ENCODE measurements at regions not wholly inside any gene's neighbourhood (a gene's known extent, or its start where the extent isn't known, plus 50 kb on each side); places are given as distances from the start of the nearest gene placed in this dataset.
"Not testable (repeated sequence)": the region's sequence is repeated elsewhere in the genome, so short reads cannot be mapped to it uniquely, and the experiment has no call there.

DNA sequence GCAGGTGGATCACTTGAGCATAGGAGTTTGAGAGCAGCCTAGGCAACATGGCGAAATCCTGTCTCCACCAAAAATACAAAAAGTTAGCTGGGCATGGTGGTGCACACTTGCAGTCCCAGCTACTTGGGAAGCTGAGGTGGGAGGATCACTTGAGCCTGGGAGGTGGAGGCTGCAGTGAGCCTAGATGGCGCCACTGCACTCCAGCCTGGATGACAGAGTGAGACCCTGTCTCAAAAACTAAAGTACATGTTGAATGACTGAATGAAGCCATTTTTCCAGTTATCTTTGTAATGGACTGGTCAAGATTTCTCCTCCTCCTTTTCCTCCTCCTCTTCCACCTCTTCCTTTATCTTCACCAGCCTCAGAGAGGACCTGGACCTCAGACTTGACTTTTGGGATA lies 272.0 kb downstream of the SMAD2 start:
- DNase-seq, result no peak

DNA sequence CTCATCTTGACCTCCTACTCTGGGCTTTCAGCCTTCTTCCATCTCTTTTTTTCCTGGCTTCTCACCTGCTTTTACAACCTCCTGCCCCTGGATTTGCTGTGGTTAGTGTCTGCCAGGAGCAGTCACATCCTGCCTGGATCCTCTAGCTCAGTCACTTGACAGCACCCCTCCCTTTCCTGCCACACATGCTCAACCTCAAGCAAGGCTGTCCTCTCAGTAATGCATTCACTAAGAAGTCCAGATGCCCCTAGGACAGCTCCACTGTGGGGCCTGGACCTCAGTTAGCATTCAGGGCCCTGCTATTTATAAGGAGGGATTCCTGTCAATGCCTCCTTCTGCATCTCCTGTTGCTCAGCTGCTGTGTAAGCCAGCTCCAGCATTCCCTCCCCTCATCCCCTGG lies 275.5 kb downstream of the SMAD2 start:
- no peak for DNase-seq

DNA sequence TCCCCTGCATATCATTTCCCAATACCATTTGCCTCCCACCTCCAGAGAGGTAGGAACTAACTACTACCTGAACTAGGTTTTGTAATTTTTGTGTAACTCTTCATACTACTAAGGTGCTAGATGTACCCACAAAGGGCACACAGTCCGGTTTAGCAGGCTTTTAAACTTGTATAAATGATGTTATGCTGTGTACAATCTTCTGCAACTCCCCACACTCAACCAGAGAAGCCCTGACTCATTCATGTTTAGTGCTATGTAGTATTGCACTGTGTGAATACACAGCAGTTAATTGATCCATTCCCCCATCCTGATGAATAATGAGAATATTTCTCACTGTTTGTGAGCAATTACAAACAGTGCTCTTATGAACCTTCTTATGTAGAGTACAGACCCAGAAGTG lies 285.6 kb downstream of the SMAD2 start:
- no peak for DNase-seq

DNA sequence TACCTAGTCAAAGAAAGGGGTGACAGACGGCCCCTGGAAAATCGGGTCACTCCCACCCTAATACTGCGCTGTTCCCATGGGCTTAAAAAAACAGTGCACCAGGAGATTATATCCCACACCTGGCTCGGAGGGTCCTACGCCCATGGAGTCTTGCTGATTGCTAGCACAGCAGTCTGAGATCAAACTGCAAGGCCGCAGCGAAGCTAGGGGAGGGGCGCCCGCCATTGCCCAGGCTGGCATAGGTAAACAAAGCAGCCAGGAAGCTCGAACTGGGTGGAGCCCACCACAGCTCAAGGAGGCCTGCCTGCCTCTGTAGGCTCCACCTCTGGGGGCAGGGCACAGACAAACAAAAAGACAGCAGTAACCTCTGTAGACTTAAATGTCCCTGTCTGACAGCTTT lies 292.9 kb downstream of the SMAD2 start:
- DNase-seq, result not testable (repeated sequence)

DNA sequence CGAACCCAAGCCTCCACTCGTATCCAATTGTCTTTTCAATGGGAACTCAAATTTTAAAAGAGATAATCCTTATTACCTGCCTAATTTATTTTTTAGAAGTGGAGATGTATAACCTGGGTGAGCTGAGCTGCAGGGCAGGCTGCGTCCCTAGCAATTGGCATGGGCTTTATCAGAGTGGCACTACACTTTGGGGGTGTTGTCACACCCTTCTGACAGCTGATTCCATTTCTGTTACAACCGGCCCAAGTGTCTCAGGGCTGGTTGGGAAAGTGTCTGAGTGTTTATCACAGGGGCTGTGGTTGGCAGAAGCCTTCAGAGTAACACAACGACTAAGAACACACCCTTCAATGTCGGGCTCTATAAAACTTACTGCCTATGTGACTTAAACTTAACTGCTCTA lies 295.0 kb downstream of the SMAD2 start:
- DNase-seq, result no peak

DNA sequence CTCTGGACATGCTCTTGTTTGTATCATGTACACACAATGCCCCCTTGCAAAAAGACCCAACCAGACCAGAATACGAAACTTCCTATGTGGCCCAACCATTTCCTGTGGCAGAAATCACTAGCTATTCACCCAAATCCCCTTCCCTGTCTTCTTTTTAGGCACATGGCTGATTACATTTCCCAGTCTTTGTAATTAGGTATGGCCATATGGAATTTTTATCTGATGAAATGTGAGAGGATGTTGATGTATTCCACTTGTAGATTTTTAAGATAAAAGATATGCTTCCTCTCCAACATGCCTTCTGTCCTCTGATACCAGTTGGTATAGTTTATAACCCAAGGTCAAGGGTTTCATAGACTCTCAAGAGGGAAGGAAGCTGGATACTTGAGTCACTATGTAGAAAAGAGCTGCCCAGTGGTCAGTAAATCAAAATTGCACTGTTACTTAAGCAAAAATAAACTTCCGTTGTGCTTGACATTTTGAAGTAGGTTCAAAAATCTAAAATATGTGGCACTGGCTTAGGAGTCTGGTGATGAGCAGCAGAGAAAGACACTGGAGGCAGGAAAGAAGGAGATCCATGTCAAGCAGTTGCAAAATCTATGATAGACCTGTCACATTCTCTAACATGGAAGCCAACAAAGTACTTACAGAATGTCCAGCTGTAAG lies 297.4 kb downstream of the SMAD2 start:
- DNase-seq, result no peak

DNA sequence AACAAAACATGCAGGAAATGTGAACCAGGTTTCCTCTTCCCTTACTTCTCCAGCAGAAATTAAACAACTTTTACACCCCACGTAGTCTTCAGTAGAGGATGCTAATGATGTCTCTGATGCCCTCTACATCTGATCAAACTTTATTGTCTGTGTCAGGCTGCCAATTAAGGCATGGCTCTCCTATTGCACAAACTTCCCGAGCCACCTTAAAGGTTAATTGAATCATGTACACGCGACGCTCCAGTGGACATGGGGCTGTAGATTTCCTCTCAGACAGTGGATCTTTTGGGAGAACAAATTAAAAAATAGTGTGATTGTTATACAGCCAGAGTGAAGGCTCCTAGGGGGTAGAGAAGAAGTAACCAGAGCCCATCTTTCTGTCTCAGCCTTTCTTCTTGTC lies 301.6 kb downstream of the SMAD2 start:
- no peak for DNase-seq

DNA sequence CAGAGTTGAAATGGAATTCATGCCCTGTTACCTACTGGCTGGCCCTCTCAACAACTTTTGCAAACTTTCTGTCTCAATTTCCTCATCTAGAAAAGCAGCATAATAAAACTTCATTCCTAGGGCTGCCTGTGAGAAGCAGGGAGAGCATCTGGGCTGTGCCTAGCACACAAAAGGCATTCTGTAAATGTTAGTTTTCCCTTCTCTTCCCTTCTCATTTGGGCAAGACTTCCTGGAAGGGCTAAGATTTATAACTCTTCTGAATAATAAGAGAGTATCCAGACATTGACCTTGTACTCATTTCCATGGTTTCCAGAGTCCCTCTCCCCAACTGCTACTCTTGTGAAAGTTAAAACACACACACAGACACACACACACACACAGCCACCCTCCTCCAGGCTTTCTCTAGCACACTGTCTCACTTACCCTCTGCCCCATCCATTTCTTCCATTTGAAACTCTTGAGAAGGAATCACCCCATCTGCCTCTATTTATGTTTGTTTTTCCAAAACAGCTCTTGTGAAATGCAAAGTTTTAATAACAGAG lies 302.1 kb downstream of the SMAD2 start:
- no peak for DNase-seq

DNA sequence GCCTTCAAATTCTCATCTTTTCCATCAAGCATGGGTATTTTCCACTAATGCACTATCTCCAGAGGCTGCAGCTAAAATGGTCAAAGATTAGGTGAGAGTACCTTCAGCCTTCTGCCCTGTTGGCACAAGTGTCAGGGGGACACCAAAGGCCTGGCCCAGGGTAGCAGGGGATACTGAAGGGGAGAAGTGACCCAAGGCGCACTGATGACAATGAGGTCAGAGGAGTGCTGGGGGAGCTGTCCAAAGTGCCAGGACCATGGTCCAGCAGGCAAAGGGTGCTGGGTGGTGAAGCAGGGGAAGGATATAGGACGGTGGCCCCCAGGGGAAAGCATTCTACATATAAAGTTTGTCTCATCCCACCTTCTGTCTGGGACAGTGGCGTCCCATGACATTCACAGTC lies 303.4 kb downstream of the SMAD2 start:
- DNase-seq, result no peak

DNA sequence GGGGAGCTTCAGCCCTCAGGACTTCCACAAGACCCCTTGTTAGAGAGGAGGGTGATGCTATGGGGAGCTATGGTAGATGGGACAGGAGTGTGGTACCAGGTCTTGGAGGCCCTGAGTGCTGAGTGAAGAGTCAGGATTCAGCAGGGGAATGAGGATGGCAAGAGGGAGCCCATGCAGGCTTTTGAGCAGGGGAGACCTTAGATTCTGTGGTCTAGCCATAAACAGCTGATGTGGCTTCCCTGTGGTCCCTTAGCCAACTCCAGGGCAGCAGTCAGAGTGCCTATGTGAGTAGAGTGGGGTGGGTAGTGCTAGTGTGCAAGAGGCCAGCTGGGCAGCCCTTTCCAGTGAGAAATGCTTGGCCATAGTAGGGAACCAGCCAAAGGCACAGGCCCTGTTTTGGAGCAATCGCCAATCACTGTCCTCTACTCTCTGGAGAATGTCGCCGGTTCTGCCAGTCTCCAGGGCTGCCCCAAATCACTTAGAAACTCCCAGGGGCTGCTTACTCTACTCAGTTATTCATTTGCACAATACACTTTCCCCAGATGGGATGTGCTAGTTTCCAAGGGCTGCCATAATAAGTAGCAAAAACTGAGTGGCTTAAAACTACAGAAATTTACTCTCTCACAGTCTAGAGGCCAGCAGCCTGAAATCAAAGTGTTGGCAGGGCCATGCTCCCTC lies 310.5 kb downstream of the SMAD2 start:
- no peak for DNase-seq

DNA sequence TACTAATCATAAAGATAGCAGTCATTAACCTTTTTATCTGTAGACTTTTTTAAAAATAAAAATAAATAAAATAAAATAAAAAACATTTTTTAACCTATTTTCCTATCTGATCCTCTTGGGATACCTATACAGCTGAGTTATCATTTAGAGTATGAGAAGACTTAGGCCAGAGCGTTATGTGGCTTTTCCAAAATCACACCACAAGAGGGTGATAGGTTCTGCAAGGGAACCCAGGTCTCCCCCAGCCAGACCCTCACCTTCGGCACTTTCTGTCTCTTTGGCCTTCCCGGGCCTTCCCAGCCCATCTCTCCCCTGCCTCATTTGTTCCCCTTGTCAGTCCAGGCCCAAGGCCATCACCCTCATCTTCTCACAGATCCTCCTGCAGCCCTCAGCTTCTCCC lies 311.7 kb downstream of the SMAD2 start:
- no peak for DNase-seq

DNA sequence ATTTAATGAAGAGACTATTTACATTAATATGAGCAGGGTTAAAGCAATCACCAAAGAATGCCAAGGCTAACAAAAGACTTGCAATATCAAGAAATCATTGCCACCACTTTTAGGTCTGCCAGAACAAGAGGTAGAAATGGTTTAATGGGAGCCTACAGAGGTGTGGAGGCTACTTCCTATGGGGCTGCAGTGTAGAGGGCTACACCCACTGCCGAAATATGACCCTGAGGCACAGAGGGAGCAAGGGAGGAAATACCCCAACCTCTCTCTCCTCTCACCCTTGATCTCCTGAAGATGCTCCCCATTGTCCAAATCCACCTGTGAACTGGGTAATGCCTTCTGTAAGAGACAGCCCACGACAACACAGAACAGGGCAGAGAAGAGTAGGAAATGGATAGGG lies 315.4 kb downstream of the SMAD2 start:
- DNase-seq, result no peak

DNA sequence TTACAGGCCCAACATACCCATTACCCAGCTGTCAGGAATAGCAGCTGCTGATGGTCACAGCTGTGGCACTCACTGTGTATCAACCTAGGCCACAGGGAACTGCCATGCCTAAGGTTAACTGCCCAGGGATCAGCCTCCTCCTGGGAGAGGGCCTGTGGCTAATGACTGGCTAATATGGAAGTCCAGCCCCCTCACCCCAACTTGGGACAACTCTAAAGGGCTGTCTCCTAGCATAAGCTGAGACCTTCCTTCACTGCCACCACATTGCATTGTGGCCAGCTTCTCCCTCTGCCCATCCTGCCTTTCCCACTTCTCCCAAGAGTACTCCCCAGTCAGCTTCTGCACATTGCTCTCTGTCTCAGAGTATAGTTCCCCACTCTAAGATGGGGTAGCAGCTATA lies 316.5 kb downstream of the SMAD2 start:
- no peak for DNase-seq

DNA sequence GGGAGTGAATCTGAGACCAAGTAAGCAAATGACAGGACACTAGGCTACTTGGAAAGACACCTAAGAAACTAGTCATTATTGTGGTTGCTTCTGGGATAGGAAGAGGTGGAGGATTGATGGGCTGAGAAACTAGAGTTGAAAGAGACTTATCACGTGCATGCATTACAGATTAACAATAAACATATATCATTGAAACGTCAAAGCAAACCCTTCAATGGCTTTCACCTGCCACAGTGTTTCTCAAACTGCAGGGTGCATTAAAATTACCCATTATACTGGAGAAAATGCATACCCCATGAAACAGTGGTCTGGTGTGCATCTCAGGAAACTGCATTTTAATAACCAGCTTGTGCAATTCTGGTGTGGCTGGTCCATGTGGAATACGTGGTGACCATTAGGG lies 318.8 kb downstream of the SMAD2 start:
- DNase-seq, result no peak

DNA sequence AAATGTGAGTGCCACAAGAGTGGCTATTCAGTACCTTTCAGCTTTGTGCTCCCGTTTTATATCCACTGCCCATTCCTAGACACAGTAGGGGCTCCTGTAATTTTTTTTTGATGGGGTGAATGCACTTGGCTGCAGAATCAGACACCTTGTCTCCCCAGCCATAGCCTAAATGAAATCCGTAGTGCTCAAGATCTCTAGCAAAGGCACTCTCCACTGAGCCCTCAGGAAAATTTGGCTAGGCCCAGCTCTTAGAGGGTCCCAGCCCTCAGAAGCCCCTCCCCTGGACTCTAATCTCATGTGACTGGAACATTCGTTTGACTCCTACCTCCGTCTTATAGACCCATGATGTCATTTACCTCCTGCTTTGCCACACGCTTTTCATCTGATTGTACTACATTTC lies 323.9 kb downstream of the SMAD2 start:
- no peak for DNase-seq

DNA sequence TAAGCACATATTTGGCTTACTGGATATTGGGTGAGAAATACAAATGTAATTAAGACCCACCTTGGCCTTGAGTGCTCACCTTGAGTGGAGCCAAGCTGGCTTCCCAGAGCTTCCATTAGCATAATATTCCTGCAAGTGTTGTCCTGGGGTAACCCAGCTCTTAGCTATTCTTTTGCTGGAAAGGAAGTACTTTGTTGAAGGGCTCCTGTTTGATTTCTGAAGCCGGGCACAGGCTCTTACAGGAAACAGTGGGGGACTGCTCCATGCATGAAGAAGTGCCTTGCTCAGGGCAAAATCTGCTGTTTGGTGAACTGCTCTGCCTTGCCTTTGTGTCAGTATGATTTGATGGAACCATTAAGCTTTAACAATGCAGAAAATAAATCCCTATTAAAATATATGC lies 325.4 kb downstream of the SMAD2 start:
- no peak for DNase-seq

DNA sequence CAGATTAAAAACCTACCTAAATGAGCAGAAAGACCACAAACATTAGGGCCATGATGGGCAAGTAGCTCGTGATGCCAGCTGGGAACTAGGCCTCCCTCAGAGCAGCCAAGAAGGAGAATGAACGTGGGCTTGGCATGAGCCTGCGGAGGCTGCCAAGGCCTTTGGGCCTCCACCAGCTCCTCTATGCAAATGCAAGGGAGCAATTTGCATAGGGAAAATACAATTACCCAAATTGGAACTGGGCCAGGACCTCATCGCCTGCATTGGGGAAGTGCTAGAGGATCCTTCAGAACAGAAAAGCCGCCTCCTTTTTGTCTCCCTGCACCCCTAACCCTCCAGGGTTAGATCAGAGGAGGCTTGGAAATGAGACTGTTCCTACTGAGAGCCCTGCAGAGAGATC lies 326.4 kb downstream of the SMAD2 start:
- no peak for DNase-seq

DNA sequence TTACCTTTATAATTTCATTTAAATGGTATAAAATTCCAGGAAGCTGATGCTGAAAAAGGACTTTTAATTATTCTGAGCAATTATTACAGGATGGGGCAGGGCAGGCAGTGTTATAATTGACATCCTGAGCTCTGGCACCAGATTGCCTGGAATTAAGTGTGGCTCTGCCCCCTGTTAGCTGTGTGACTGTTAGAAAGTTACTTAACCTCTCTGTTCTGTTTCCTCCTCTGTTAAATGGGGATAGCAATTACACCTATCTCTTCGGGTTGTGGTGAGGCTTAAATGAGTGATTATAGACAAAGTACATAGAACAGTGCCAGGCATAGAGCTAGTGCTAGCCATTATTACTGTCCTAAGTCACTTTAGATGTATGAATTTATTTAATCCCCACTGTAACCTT lies 327.3 kb downstream of the SMAD2 start:
- no peak for DNase-seq

DNA sequence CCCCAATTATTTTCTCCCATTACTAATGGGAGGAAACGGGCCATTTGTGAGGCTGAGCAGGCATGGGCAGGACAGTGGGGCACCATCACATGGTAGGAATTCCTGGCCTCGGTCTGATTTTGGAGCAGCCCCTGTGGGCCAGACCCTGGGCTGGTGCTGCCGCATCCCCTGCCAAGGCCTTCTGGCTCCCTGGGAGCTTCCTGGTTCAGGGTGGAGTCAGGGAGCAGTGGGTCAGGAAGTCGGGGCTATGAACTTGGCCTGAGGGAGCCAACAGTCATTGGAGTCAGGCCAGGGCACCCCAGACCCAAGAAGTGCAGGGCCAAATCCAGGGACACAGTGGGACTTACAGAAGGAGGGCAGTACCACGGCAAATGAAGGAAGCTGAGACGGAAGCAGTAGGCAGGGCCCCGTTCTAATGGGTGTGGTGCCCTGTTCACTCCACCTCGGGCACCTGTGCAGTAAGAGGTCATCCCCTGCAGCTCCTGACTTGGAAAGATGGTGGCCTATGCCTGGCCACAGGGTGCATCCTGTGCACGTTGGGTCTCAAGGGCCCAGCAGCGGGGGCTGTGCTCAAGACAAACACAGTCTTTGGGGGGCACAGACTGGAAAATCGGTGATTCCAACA lies 328.1 kb downstream of the SMAD2 start:
- no peak for DNase-seq

DNA sequence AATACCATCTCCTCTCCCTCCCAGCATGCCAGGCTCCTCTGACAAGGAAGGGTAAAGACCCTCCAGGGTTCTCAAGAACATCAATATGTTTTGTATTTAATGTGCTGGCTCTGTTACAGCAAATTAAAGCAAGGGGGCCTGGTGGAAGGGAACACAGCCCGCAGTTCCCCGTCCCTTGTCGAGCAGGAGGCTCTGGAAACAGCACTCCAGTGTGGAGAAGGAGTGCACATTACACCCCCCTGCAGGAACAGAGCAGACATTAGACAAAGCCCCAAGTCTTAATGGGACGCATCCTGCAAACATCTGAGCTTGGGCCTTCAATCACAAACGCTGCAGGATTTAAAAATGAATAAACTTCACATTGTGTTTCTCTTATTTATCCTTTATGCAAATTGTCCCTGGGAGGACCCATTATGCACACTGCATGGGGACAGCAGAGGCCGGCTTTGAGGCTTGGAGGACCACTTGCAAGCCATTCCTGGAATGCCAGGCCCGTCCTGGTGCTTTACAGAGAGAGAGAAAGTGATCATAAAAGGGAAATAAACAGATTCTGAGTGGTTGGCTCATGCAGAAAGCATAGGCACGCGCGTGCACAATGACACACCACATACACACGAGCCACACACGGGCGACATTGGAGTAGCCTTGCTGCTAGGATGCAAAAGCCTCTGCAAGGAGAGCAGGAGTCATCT lies 328.7 kb downstream of the SMAD2 start:
- no peak for DNase-seq

DNA sequence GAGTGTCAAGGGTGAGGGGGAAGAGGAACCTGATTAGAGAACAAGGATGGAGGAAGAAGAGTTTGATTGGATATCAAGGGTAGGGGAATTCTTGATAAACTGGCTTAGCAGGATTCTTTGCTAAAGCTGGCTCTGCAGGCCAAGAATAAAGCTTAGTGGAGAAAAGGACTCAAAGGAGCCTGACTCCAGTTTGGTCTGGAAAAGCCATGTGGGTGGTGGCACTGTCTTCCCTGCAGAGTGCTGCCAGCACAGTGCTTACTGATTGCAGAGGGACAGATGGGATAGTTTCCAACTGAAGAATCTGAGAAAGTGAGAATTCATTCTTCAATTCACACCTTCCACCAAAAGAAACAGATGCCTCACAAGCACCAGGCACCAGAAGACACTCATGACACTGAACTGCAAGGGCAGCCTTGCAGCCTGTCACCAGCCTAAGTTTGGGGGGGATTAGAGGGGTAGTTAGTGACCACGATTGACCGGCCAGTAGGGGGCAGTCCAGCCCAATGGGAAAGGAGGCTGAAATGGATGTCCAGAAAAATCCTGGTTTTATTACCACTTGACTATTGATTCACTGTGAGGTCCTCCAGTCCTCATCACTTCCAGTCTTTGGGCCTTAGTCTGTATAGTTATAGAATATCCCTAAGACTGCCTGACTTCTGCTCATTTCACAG lies 334.5 kb downstream of the SMAD2 start:
- DNase-seq, result peak; percentile 8

DNA sequence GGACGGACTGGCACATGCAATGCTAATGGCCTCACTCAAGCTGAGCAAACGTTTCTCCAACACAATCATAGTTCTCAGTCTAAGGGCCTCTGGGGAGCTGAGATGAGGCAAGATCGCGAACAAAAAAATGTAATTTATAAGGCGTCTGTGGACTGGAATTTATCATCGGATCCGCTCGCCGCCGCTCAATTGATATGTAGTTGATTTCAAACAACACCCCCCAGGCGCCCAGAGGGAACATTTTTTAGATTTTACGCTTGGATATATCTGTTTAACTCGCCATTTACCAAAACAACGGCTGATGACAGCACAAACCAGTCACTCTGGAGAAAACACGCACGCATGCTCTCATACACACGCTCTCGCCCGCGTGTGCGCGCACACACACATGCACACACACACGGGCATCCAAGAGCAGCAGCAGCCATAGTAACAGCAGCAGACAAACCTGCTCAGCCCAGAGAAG lies 335.8 kb downstream of the SMAD2 start:
- no peak for DNase-seq

Measured in inflammatory macrophage treated with lipopolysaccharide for 4 hours (primary cell).